ENCODE measurements at regions not wholly inside any gene's neighbourhood (a gene's known extent, or its start where the extent isn't known, plus 50 kb on each side); places are given as distances from the start of the nearest gene placed in this dataset.

DNA sequence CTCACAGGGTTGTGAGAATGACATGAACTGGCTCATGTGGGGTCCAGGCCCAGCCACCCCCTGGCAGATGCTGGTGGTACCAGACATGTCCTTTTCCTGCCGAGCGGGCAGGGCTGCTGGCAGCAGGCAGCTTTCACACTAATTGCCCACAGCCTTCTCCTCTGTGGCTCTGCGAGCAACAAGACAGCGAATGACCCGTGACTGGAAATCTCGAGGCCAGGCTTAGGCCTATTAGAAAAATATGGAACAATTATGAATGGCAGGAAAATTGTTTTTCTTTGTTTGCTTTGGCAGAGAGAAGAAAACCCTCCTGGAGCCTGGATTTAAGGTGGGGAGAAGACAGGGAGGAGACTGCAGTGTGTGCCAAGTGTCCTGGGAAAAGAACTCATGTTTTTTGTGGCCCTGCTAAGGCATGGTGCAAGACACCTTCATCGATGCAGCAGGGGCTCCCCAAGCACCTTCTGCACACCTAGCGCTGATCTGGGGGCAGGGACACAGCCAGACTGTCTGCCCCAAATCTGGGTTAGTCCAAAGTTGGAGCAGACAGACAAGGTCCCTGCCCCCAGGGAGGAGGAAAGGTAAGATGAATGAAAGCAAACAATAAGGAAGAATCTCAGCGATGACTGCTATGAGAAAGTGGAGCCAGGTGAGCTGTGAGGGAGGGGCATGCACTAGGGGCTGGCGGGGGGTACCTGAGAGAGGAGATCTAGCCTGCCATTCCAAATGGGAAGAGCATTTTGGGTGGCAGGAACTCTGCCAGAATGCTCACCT is 193.8 kb upstream of the TLE3 start:
- TF ChIP-seq POLR2A (IDR thresholded peaks at IDR 0.05) = no peak
- TF ChIP-seq, protein P1, sequence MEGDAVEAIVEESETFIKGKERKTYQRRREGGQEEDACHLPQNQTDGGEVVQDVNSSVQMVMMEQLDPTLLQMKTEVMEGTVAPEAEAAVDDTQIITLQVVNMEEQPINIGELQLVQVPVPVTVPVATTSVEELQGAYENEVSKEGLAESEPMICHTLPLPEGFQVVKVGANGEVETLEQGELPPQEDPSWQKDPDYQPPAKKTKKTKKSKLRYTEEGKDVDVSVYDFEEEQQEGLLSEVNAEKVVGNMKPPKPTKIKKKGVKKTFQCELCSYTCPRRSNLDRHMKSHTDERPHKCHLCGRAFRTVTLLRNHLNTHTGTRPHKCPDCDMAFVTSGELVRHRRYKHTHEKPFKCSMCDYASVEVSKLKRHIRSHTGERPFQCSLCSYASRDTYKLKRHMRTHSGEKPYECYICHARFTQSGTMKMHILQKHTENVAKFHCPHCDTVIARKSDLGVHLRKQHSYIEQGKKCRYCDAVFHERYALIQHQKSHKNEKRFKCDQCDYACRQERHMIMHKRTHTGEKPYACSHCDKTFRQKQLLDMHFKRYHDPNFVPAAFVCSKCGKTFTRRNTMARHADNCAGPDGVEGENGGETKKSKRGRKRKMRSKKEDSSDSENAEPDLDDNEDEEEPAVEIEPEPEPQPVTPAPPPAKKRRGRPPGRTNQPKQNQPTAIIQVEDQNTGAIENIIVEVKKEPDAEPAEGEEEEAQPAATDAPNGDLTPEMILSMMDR (IDR thresholded peaks at IDR 0.05) = no peak
